ENCODE measurements at regions not wholly inside any gene's neighbourhood (a gene's known extent, or its start where the extent isn't known, plus 50 kb on each side); places are given as distances from the start of the nearest gene placed in this dataset.

DNA sequence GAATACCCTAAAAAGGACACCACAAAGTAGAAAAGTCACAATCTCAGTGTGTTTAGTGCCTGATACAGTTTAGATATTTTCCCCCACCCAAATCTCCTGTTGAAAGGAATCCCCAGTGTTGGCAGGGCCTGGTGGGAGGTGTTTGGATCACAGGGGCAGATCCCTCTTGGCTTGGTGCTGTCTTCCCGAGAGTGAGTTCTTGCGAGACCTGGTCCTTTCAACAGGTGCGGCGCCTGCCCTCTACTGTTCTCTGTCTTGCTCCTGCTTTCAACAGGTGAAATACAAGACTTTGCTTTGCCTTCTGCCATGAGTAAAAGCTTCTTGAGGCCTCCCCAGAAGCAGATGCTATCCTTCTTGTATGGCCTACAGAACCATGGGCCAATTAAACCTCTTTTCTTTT lies 534.3 kb upstream of the NRSN1 start:
- TF ChIP-seq, protein P1, sequence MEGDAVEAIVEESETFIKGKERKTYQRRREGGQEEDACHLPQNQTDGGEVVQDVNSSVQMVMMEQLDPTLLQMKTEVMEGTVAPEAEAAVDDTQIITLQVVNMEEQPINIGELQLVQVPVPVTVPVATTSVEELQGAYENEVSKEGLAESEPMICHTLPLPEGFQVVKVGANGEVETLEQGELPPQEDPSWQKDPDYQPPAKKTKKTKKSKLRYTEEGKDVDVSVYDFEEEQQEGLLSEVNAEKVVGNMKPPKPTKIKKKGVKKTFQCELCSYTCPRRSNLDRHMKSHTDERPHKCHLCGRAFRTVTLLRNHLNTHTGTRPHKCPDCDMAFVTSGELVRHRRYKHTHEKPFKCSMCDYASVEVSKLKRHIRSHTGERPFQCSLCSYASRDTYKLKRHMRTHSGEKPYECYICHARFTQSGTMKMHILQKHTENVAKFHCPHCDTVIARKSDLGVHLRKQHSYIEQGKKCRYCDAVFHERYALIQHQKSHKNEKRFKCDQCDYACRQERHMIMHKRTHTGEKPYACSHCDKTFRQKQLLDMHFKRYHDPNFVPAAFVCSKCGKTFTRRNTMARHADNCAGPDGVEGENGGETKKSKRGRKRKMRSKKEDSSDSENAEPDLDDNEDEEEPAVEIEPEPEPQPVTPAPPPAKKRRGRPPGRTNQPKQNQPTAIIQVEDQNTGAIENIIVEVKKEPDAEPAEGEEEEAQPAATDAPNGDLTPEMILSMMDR (IDR thresholded peaks at IDR 0.05; ENCODE audit: low read length), result no peak
- TF ChIP-seq EZH2 (IDR thresholded peaks at IDR 0.05; ENCODE audit: borderline replicate concordance, low read length), result no peak

Data from OCI-LY1 (cell line).